ENCODE measurements at regions not wholly inside any gene's neighbourhood (a gene's known extent, or its start where the extent isn't known, plus 50 kb on each side); places are given as distances from the start of the nearest gene placed in this dataset.
"Not testable (repeated sequence)": the region's sequence is repeated elsewhere in the genome, so short reads cannot be mapped to it uniquely, and the experiment has no call there.

GRCh38 chr4:138788857-138789256 lies 226.7 kb upstream of the NOCT start:
- no peaks in the 10 kb centered on the region for H3K79me2 ChIP-seq (ENCODE audit: insufficient read depth, low read length)
- intact Hi-C loops (cut with micrococcal nuclease): no loop called here
- H2AFZ ChIP-seq (ENCODE audit: insufficient read depth, low read depth, low read length, poor library complexity, severe bottlenecking): no peak overlapping the region
- no peaks in the 10 kb centered on the region for H3K4me1 ChIP-seq (ENCODE audit: control insufficient read depth in 1 of 2, insufficient read depth in 2 of 2, low read length in 2 of 2)
- peaks cover 0 to 7% (median 0%) of the 10 kb centered on the region in 7 donors for H3K9me3 Mint-ChIP-seq
- no peak overlapping the region for H3K4me3 ChIP-seq (replicated peaks in 1 of 3; ENCODE audit: low read depth in 2 of 3, low read length in 3 of 3)
- H3K9ac ChIP-seq (ENCODE audit: insufficient read depth, low read length, poor library complexity, severe bottlenecking): no peak overlapping the region
- no peak overlapping the region for H3K4me3 Mint-ChIP-seq
- no peaks in the 10 kb centered on the region for H4K20me1 ChIP-seq (ENCODE audit: insufficient read depth, low read length)
- no peaks in the 10 kb centered on the region for H3K27me3 ChIP-seq (ENCODE audit: control insufficient read depth in 2 of 2, insufficient read depth in 2 of 2, low read length in 2 of 2)
- H3K36me3 ChIP-seq (replicated peaks in 1 of 2; ENCODE audit: control insufficient read depth in 1 of 2, insufficient read depth in 2 of 2, low read length in 2 of 2): no peaks in the 10 kb centered on the region
- TF ChIP-seq, protein P1, sequence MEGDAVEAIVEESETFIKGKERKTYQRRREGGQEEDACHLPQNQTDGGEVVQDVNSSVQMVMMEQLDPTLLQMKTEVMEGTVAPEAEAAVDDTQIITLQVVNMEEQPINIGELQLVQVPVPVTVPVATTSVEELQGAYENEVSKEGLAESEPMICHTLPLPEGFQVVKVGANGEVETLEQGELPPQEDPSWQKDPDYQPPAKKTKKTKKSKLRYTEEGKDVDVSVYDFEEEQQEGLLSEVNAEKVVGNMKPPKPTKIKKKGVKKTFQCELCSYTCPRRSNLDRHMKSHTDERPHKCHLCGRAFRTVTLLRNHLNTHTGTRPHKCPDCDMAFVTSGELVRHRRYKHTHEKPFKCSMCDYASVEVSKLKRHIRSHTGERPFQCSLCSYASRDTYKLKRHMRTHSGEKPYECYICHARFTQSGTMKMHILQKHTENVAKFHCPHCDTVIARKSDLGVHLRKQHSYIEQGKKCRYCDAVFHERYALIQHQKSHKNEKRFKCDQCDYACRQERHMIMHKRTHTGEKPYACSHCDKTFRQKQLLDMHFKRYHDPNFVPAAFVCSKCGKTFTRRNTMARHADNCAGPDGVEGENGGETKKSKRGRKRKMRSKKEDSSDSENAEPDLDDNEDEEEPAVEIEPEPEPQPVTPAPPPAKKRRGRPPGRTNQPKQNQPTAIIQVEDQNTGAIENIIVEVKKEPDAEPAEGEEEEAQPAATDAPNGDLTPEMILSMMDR (IDR thresholded peaks at IDR 0.05): no peak
- 47% methylated on average over 3 of the region's 5 CpGs for WGBS (ENCODE audit: insufficient coverage)
- H3K9me3 ChIP-seq (replicated peaks in 1 of 2; ENCODE audit: control insufficient read depth in 1 of 2, insufficient read depth in 1 of 2, low read length in 2 of 2): no peaks in the 10 kb centered on the region
- no peaks in the 10 kb centered on the region for H3K4me1 Mint-ChIP-seq
- DNase-seq: no peak
- no peaks in the 10 kb centered on the region for H3K36me3 Mint-ChIP-seq
- no peak overlapping the region for H3K27ac Mint-ChIP-seq
- no peak overlapping the region for H3K4me2 ChIP-seq (replicated peaks; ENCODE audit: extremely low read depth, low read length, poor library complexity, severe bottlenecking)
- H3K27ac ChIP-seq (ENCODE audit: low read depth in 1 of 2, low read length in 2 of 2): no peak overlapping the region
- peaks cover 0 to 6% (median 5%) of the 10 kb centered on the region in 3 donors for H3K27me3 Mint-ChIP-seq (ENCODE audit: low read depth in 3 of 3)

DNA sequence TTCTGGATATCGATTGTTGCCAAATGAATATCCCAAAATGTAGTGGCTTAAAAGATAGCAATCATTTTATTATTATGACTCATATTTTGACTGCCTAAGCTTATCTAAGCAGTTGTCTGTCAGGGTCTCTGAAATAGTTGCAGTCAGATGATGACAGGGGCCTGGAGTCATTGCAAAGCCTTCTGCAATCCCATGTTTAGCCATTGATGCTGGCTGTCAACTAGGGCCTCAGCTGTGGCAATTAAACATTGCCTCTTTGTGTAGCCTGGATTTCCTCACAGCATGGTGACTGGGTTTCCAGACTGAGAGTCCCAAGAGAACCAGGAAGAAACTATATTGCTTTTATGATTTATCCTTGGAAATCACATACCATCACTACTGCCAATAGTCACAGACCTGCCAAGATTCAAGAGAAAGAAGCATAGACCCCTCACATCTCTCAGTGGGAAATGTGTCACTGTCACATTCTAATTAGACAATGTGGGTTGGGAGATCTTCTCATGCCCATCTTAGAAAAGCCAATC lies 227.3 kb upstream of the NOCT start:
- Histone ChIP-seq H3K79me2 (ENCODE audit: insufficient read depth, low read length) (no peaks in the 10 kb centered on the region), H3K4me3 (replicated peaks in 1 of 3; ENCODE audit: low read depth in 2 of 3, low read length in 3 of 3) (no peak overlapping the region), H2AFZ (ENCODE audit: insufficient read depth, low read depth, low read length, poor library complexity, severe bottlenecking) (no peak overlapping the region), H3K4me1 (ENCODE audit: control insufficient read depth in 1 of 2, insufficient read depth in 2 of 2, low read length in 2 of 2) (no peaks in the 10 kb centered on the region), H3K9me3 (replicated peaks in 1 of 2; ENCODE audit: control insufficient read depth in 1 of 2, insufficient read depth in 1 of 2, low read length in 2 of 2) (no peaks in the 10 kb centered on the region), H3K27ac (ENCODE audit: low read depth in 1 of 2, low read length in 2 of 2) (no peak overlapping the region), H3K4me2 (replicated peaks; ENCODE audit: extremely low read depth, low read length, poor library complexity, severe bottlenecking) (no peak overlapping the region), H3K27me3 (ENCODE audit: control insufficient read depth in 2 of 2, insufficient read depth in 2 of 2, low read length in 2 of 2) (no peaks in the 10 kb centered on the region), H3K36me3 (replicated peaks in 1 of 2; ENCODE audit: control insufficient read depth in 1 of 2, insufficient read depth in 2 of 2, low read length in 2 of 2) (no peaks in the 10 kb centered on the region), H4K20me1 (ENCODE audit: insufficient read depth, low read length) (no peaks in the 10 kb centered on the region), H3K9ac (ENCODE audit: insufficient read depth, low read length, poor library complexity, severe bottlenecking) (no peak overlapping the region)
- intact Hi-C loops (cut with micrococcal nuclease): no loop called here
- no peak for DNase-seq
- Mint-ChIP-seq H3K4me1 (no peaks in the 10 kb centered on the region), H3K36me3 (no peaks in the 10 kb centered on the region), H3K27ac (no peak overlapping the region), H3K9me3 (peaks cover 0 to 7% (median 0%) of the 10 kb centered on the region in 7 donors), H3K4me3 (no peak overlapping the region), H3K27me3 (ENCODE audit: low read depth in 3 of 3) (peaks cover 0 to 6% (median 5%) of the 10 kb centered on the region in 3 donors)
- WGBS (ENCODE audit: insufficient coverage): no CpG with 5 or more reads among the region's 1 CpG
- TF ChIP-seq, protein P1 (IDR thresholded peaks at IDR 0.05): no peak

- H3K27me3 ChIP-seq (ENCODE audit: control insufficient read depth in 2 of 2, insufficient read depth in 2 of 2, low read length in 2 of 2); H3K9me3 ChIP-seq (replicated peaks in 1 of 2; ENCODE audit: control insufficient read depth in 1 of 2, insufficient read depth in 1 of 2, low read length in 2 of 2); intact Hi-C loops (cut with micrococcal nuclease); H3K79me2 ChIP-seq (ENCODE audit: insufficient read depth, low read length); H3K36me3 ChIP-seq (replicated peaks in 1 of 2; ENCODE audit: control insufficient read depth in 1 of 2, insufficient read depth in 2 of 2, low read length in 2 of 2); H3K36me3 Mint-ChIP-seq; H3K9me3 Mint-ChIP-seq; H3K4me3 ChIP-seq (replicated peaks in 1 of 3; ENCODE audit: low read depth in 2 of 3, low read length in 3 of 3); H3K9ac ChIP-seq (ENCODE audit: insufficient read depth, low read length, poor library complexity, severe bottlenecking); H4K20me1 ChIP-seq (ENCODE audit: insufficient read depth, low read length); H3K4me3 Mint-ChIP-seq; H3K4me1 ChIP-seq (ENCODE audit: control insufficient read depth in 1 of 2, insufficient read depth in 2 of 2, low read length in 2 of 2); H3K4me2 ChIP-seq (replicated peaks; ENCODE audit: extremely low read depth, low read length, poor library complexity, severe bottlenecking); H2AFZ ChIP-seq (ENCODE audit: insufficient read depth, low read depth, low read length, poor library complexity, severe bottlenecking); H3K27ac ChIP-seq (ENCODE audit: low read depth in 1 of 2, low read length in 2 of 2); H3K4me1 Mint-ChIP-seq; H3K27ac Mint-ChIP-seq; DNase-seq: not testable (repeated sequence)
- peaks cover 5 to 16% (median 7%) of the 10 kb centered on the region in 3 donors for H3K27me3 Mint-ChIP-seq (ENCODE audit: low read depth in 3 of 3)
- no CpG with 5 or more reads among the region's 2 CpGs for WGBS (ENCODE audit: insufficient coverage)
Measured at GRCh38 chr4:138779761-138780160, 235.8 kb upstream of the NOCT start.

Measured in CD14-positive monocyte (primary cell).